ENCODE measurements at regions not wholly inside any gene's neighbourhood (a gene's known extent, or its start where the extent isn't known, plus 50 kb on each side); places are given as distances from the start of the nearest gene placed in this dataset.

DNA sequence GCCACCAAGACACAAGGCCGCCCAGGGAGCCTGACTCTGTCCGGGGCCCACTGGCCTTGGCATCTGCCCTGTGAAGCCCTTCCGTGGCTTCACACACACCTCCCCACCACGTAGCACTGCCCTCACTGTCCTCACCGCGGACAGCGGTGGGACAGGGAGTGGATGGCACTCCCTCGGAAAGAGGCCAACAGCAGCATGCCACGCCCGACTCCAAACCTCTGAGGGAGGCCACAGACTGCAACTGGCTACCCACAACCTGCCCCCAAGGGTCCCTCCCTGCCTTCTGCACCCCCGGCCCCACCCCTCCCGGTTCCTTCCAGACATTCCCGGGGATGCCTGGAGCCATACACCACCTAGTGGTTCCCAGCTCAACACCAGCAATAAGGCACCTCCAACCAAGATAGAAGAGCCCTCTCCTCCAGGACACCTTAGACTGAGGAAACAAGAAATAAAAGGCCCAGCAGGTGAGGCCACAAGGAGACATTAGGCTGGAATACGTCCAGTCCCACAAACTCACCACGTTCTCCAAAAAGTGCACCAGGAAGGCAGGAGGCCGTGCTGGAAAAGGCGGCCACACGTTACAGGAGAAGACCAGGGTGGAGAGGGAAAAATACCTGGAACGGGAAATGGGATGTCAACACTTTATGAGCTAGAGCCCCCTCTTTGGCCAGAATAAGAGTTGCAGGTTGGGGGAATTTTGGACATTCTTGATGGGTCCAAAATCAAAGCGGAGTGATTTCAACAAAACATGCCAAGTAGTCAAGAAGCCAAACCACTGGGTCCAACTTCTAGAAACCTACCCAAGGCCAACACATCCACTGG lies 310.0 kb downstream of the SOX9 start:
- no peak for DNase-seq

DNA sequence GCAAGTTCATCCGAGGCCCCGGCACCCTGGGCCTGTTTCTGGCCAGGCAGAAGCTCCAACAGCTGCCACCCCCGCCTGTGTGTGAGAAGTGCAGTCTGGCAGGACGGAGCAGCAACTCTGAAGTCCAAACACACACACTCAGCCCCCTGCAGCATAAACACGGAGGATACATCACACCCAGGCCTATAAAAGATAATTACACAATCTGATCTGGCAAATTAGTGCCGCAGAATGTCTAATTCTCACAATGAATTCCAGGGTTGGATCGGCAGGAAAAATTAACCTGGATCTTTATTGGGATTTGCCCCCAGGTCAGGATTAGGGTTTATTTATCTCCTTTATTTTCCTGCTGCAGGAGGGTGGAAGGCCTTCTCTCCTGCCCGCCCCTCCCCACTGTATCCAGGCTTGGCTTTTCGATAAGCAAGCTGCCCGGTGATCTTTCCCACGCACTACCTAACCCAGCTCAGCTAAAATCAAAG lies 311.4 kb downstream of the SOX9 start:
- no peak for DNase-seq

DNA sequence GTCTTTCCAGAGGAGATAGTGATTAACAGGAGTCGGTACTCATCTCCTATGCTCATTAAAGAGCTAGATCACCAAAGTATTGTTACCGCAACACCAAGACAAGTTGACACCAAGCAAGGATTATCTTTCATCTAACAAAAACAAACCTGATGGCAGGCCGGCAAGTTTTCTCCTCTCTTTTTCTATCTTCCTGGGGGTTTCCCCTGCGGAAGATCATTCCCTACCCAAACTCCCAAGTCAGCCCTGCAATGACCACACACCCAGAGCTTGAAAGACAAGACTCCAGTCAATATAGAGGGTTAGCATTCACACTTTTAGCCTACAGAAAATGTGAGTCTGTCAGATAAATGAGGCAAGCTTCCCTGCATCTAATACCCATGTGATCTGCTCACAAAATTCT lies 312.1 kb downstream of the SOX9 start:
- no peak for DNase-seq

DNA sequence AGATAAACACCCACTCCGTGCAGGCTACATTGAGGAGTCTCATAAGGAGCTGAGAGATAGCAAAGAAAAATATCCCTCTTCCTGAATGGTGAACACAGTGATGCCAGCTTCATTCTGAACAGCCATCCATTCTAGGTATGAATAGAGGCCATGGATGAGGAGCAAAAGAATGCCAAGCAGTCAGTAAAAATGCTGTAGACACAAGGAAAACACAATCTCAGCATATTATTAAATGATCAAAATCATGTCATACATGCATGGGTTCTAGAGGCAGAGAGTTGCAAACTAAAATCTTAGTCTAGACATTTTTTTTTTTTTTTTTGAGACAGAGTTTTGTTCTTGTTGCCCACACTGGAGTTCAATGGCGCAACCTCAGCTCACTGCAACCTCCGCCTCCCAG lies 313.0 kb downstream of the SOX9 start:
- no peak for DNase-seq

- no peak for DNase-seq
Observed at GRCh38 chr17:72434581-72434980, 313.8 kb downstream of the SOX9 start.

DNA sequence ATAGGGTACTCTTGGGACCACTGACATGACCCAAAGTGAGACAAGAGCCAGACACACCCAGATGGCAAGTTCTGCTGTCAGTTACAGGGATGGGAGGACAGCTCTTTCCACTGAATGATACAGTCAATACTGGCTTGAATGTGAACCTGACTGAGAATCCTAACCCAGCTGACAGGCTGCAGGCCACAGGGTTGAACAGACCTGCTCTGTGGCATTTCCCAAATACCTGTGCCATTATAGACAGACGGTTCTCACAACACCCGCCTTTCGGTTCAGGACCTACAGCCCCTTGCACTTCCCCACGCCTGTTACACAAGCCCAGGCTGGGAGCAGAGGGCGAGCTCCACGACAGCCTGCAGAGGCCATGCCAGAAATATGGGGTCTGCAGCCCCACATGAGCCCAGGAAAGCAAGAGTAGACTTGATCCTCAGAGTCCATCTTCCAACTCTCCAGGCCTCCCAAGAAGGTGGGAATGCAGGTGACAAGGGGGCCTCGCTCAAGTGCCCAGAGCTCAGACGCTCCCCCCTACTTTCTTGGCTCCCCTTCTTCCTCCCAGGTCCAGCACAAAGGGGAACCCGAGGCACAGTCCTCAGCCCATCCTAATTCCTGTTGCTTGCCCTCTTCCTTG lies 314.3 kb downstream of the SOX9 start:
- DNase-seq = no peak

- DNase-seq = no peak
Observed at GRCh38 chr17:72438783-72439182, 318.0 kb downstream of the SOX9 start.

DNA sequence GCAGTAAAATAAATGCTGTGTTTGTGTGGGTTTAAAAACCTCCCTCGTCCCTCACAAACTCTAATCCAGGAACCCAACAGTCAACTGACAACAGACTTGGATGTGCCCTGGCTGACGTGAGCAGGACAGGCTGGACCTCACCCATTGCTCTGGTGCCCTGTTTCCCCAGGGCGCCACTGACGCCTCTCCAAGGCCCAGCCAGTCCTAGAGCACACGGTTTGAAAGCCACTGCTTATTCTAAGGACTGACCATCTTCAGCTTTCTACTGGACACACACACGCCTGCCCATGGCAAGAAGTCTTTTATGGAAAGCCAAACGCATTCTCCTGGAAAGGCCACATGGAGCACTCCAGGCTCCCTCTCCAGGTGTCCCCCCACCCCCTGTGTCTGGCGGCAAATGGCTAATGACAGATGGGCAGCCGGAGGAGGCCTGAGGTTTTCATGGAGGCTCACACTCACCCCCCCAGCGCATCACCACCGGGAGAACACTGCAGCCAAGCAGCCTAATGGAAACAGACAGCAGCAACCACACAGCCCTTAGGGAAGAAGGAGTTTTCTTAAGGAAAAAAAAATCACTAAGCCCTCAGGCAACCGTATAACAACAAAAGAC lies 319.2 kb downstream of the SOX9 start:
- DNase-seq = no peak

DNA sequence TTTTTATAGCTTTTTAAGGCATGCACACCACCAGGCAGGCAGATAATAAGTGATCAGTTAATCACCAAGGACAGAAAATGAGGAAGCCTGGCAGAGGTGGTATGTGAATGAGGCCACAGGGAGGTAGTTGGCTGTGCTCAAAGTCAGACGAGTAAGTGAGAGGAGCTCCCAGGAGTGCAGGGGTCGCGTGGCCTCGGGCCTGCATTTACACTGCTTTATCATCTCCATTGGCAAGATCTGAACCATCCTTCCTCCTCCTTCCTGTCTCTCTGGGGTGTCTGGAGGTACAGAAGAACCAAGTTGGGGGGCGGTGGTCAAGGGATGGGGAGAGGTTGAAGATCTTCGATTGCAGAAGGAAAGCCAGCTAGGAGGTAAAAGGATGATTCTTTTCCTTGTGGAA lies 320.1 kb downstream of the SOX9 start:
- no peak for DNase-seq

DNA sequence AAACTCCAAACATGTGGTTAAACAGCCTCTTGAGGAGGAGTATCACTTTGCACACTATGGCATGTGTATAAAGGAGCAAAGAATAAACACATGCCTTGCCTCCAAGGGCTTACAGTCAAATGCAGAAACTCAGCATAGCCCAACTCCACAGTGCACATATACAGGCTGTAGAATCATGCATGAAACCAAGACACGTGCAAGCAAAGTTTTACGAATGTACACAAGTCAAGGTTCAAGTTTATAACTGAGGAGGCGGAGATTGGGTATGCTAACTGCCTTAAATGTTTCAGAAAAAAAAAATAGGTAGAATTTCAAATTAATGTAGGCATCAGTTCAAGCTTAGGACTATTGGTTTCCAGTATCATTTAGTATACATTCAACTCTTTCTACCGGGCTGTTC lies 321.1 kb downstream of the SOX9 start:
- no peak for DNase-seq

- DNase-seq = no peak
Observed at GRCh38 chr17:72444517-72445054, 323.8 kb downstream of the SOX9 start.

- DNase-seq = no peak
Observed at GRCh38 chr17:72445055-72445991, 324.5 kb downstream of the SOX9 start.

- no peak for DNase-seq
Observed at GRCh38 chr17:72446118-72446517, 325.3 kb downstream of the SOX9 start.

DNA sequence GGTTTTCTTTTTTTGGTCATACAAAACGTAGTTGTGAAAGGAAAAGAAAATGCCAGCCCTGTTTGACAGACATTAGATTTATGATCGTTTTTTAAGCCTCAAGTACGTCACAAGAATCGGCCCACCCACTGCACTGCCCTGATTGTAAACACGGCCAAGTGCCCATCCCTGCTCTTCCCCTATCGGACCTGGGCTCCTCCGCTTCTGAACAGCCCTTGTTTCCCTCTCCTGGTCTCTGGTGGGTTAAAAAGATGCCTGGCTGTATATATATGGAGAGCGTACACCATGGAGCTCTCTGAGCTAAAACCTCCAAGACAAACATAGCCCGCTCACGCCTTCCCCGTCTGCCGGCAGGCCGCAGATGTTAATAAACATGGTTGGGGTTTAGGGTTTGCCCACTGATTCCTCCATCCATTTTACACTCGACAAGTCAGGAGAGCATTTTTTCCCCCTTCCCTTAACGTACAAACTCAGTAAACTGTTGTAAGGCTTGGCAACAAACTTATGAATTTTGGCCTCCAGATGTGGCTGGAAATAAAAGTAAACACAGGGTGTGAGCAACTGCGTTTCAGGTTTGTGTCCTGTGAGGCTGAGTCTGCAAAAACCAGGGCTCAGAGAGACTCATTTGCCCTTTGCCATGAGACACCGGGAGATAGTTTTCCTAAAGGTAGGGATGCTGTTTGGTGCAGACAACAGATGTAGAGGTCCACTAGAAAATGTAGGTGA lies 325.9 kb downstream of the SOX9 start:
- DNase-seq = no peak

- DNase-seq = no peak
Observed at GRCh38 chr17:72447251-72447640, 326.4 kb downstream of the SOX9 start.

GRCh38 chr17:72448019-72448418 lies 327.2 kb downstream of the SOX9 start:
- DNase-seq = no peak

- no peak for DNase-seq
Observed at GRCh38 chr17:72452286-72453173, 331.7 kb downstream of the SOX9 start.

DNA sequence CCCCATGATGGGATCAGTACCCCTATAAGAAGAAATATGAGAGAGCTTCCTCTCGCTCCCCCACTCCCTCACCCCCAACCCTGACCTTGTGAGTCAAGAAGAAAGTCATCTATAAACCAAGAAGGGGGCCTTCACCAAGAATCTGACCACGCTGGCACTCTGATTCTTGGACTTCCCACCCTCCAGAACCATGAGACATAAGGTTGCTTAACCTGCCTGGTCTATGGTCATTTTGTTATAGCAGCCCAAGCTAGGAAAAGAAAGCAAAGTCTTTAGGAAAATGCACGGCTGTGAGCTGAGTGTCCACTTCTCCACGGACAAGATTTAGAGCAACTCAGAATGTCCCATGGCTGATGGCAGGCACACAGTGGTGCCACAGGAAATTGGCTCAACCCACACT lies 333.5 kb downstream of the SOX9 start:
- DNase-seq = no peak

- no peak for DNase-seq
Observed at GRCh38 chr17:72455562-72455961, 334.7 kb downstream of the SOX9 start.

- DNase-seq = no peak
Observed at GRCh38 chr17:72456075-72456474, 335.3 kb downstream of the SOX9 start.

DNA sequence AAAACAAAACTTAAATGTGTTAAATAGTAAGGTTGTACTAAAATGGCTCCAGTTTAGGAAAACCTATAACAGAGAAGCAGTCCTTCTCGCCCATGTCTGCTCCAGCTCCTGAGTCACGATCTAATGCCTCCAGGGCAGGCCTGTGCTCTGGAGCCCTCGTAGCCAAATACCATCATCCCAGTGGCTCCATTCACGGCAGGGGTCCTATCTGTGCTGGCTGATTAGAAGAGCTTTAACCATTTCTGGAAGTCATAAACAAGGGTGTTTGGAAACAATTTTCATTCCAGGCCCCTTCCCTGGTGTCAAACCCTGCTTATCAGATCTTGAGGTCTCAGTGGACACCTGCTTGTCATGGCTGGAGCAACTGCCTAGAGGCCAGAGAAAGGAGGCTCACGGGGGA lies 336.9 kb downstream of the SOX9 start:
- no peak for DNase-seq

Data from hindlimb muscle (tissue), 1 donor.